Sigmoid colon (tissue), 4 donors: ENCODE measurements at regions not wholly inside any gene's neighbourhood (a gene's known extent, or its start where the extent isn't known, plus 50 kb on each side); places are given as distances from the start of the nearest gene placed in this dataset.

Source experiments
- CTCF ChIP-seq, 4 experiments: fragments of 450-650 bp in 3 of 4; fragments of 200-600 bp in 1 of 4; IDR thresholded peaks; one replicate each; pipeline ENCODE4 v1.5.1; 2016 to 2019; ENCODE audit warnings: antibody characterized with exemption in 4 of 4, mild to moderate bottlenecking in 3 of 4, moderate library complexity in 2 of 4
- POLR2AphosphoS5 ChIP-seq, 4 donors: sonication (generic); formaldehyde crosslinking; IDR thresholded peaks; one replicate each; pipeline ENCODE4 v1.6.1; 2017; ENCODE audit warnings: antibody characterized with exemption in 4 of 4

GRCh38 chr14:44392984-44393383 lies 114.1 kb downstream of the FSCB start:
- TF ChIP-seq CTCF (IDR thresholded peaks at IDR 0.05), result no peak
- TF ChIP-seq POLR2AphosphoS5 (IDR thresholded peaks at IDR 0.05), result no peak
